CD4-positive, alpha-beta T cell (primary cell): ENCODE measurements at regions not wholly inside any gene's neighbourhood (a gene's known extent, or its start where the extent isn't known, plus 50 kb on each side); places are given as distances from the start of the nearest gene placed in this dataset.

Experiments
- ATAC-seq: fragments of 200-7000 bp; cut with Tn5 transposase; one replicate; pipeline ENCODE4 v1.10.0; 2022; ENCODE audit warnings: mild to moderate bottlenecking; ENCODE audit not compliant: poor library complexity
- CTCF ChIA-PET: fragments of 350-600 bp; sonication (Branson Sonifier 250); formaldehyde crosslinking; loops from one replicate; lab custom pipeline; 2021; ENCODE audit warnings: antibody characterized with exemption, inconsistent platforms; lab: Charles Lee
- POLR2A ChIA-PET: fragments of 350-600 bp; sonication (Branson Sonifier 250); formaldehyde crosslinking; loops from one replicate; lab custom pipeline; 2021; ENCODE audit warnings: antibody characterized with exemption, inconsistent platforms; lab: Charles Lee
- DNase-seq, 14 experiments: peaks; one replicate each; pipeline ENCODE4 v3.0.0-alpha.2; 2013 to 2020; ENCODE audit warnings: mixed read lengths in 2 of 14
- H3K27ac ChIP-seq, 2 donors: one replicate each; pipeline versions ENCODE4 v1.5.1 to v1.7.0; 2013; ENCODE audit warnings: low read length in 2 of 2, low read depth in 1 of 2, mild to moderate bottlenecking in 1 of 2
- H3K27me3 ChIP-seq, 2 experiments: 1 replicate in 1 of 2; 2 replicates in 1 of 2; pipeline versions ENCODE4 v1.6.1 to v1.7.0; 2013; ENCODE audit warnings: low read length in 2 of 2, control low read depth in 1 of 2, mild to moderate bottlenecking in 1 of 2, moderate library complexity in 1 of 2; ENCODE audit not compliant: insufficient read depth in 2 of 2, control insufficient read depth in 1 of 2
- H3K36me3 ChIP-seq: one replicate; pipeline ENCODE4 v1.6.1; 2013; ENCODE audit warnings: low read length, control low read depth; ENCODE audit not compliant: insufficient read depth
- H3K4me1 ChIP-seq: one replicate; pipeline ENCODE4 v1.6.1; 2013; ENCODE audit warnings: low read length, control low read depth; ENCODE audit not compliant: insufficient read depth
- H3K4me3 ChIP-seq: one replicate; pipeline ENCODE4 v1.5.1; 2013; ENCODE audit warnings: mild to moderate bottlenecking, low read length, moderate library complexity
- H3K9me3 ChIP-seq, 2 experiments: 1 replicate in 1 of 2; 2 replicates in 1 of 2; pipeline versions ENCODE4 v1.6.1 to v1.7.0; 2013; ENCODE audit warnings: low read length in 2 of 2, mild to moderate bottlenecking in 2 of 2, control low read depth in 1 of 2, moderate library complexity in 1 of 2; ENCODE audit not compliant: control insufficient read depth in 1 of 2, insufficient read depth in 1 of 2
- H3K27ac Mint-ChIP-seq: one replicate; pipeline ENCODE4 v1.8.0; 2020; ENCODE audit warnings: mixed read lengths
- H3K27me3 Mint-ChIP-seq: one replicate; pipeline ENCODE4 v1.8.0; 2021; ENCODE audit warnings: mixed read lengths
- H3K36me3 Mint-ChIP-seq: one replicate; pipeline ENCODE4 v1.8.0; 2021; ENCODE audit warnings: low read depth, mixed read lengths
- H3K4me1 Mint-ChIP-seq: one replicate; pipeline ENCODE4 v1.8.0; 2021; ENCODE audit warnings: low read depth, mixed read lengths
- H3K4me3 Mint-ChIP-seq: one replicate; pipeline ENCODE4 v1.8.0; 2020; ENCODE audit warnings: mild to moderate bottlenecking, mixed read lengths
- H3K9me3 Mint-ChIP-seq: one replicate; pipeline ENCODE4 v1.8.0; 2020; ENCODE audit warnings: mixed read lengths
- intact Hi-C, 2 experiments: fragments of 100-400 bp; cut with DNase I in 1 of 2; cut with micrococcal nuclease in 1 of 2; formaldehyde crosslinking; loops; one replicate each; pipeline versions ENCODE4 v1.15.1 to v1.9.0; 2023 to 2025; cut with DNase I, micrococcal nuclease
- TF ChIP-seq, protein P1 (sequence below): fragments of 200-600 bp; IDR thresholded peaks from one replicate; pipeline ENCODE4 v1.8.0; 2022; ENCODE audit warnings: antibody characterized with exemption, mild to moderate bottlenecking

DNA sequence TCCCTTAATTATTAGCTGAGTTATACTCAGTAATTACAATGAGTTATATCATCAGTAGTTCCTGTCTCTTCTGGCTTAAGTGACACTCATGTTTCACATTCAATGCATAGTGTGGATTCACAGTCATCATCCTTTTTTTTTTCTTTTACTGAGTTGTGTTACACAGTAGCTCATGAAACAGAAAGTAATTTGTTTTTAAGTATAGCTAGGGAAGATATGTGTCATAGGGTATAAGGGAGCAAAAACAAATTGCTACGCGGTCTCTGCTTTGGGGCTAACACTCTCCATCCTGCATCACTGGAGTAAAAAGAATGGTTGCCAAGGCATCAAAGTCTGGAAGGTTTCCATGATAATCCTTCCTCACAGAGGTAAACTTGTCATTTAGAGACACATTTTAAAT, 971.7 kb upstream of the NCAM2 start:
- H3K36me3 Mint-ChIP-seq: no peaks in the 10 kb centered on the region
- intact Hi-C loops: no loop called here
- POLR2A ChIA-PET: no interaction called here
- TF ChIP-seq, protein P1, sequence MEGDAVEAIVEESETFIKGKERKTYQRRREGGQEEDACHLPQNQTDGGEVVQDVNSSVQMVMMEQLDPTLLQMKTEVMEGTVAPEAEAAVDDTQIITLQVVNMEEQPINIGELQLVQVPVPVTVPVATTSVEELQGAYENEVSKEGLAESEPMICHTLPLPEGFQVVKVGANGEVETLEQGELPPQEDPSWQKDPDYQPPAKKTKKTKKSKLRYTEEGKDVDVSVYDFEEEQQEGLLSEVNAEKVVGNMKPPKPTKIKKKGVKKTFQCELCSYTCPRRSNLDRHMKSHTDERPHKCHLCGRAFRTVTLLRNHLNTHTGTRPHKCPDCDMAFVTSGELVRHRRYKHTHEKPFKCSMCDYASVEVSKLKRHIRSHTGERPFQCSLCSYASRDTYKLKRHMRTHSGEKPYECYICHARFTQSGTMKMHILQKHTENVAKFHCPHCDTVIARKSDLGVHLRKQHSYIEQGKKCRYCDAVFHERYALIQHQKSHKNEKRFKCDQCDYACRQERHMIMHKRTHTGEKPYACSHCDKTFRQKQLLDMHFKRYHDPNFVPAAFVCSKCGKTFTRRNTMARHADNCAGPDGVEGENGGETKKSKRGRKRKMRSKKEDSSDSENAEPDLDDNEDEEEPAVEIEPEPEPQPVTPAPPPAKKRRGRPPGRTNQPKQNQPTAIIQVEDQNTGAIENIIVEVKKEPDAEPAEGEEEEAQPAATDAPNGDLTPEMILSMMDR: no peak
- peaks cover 8% of the 10 kb centered on the region for H3K9me3 Mint-ChIP-seq
- CTCF ChIA-PET: no interaction called here
- Histone ChIP-seq H3K9me3 (peaks cover 0 to 12% of the 10 kb centered on the region in 2 experiments), H3K4me1 (no peaks in the 10 kb centered on the region), H3K36me3 (no peaks in the 10 kb centered on the region), H3K27ac (no peak overlapping the region), H3K4me3 (no peak overlapping the region), H3K27me3 (no peaks in the 10 kb centered on the region)
- H3K27me3 Mint-ChIP-seq: no peaks in the 10 kb centered on the region
- no peak overlapping the region for H3K4me3 Mint-ChIP-seq
- H3K27ac Mint-ChIP-seq: no peak overlapping the region
- DNase-seq (no peak), ATAC-seq (no peak)
- no peaks in the 10 kb centered on the region for H3K4me1 Mint-ChIP-seq

DNA sequence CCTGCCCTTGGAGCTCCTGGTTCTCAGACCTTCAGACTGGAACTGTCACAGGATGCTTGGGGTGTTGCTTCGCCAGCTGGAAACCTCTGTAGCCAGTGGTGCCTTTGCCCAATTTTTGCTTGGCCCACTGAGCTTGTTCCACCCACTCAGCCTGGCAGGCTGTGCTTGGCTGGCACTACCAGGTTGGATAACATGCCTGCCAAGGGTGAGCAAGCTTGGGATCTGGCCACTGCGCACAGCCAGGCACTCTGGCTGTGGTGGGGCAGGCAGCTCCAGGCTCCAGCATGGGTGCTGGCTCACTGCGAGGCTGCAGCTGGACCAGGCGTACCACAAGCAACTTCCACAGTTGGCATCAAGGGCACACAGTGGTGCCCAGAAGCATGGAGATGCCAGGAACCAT, 967.8 kb upstream of the NCAM2 start:
- Histone ChIP-seq H3K9me3 (peaks cover 0 to 20% of the 10 kb centered on the region in 2 experiments), H3K36me3 (no peaks in the 10 kb centered on the region), H3K4me3 (no peak overlapping the region), H3K4me1 (no peaks in the 10 kb centered on the region), H3K27me3 (no peaks in the 10 kb centered on the region), H3K27ac (no peak overlapping the region)
- ChIA-PET POLR2A (no interaction called here), CTCF (no interaction called here)
- Mint-ChIP-seq H3K36me3 (no peaks in the 10 kb centered on the region), H3K4me1 (no peaks in the 10 kb centered on the region), H3K9me3 (peaks cover 4% of the 10 kb centered on the region), H3K4me3 (no peak overlapping the region), H3K27ac (no peak overlapping the region), H3K27me3 (no peaks in the 10 kb centered on the region)
- intact Hi-C loops: no loop called here
- TF ChIP-seq, protein P1: no peak
- DNase-seq: no peak
- ATAC-seq: no peak

DNA sequence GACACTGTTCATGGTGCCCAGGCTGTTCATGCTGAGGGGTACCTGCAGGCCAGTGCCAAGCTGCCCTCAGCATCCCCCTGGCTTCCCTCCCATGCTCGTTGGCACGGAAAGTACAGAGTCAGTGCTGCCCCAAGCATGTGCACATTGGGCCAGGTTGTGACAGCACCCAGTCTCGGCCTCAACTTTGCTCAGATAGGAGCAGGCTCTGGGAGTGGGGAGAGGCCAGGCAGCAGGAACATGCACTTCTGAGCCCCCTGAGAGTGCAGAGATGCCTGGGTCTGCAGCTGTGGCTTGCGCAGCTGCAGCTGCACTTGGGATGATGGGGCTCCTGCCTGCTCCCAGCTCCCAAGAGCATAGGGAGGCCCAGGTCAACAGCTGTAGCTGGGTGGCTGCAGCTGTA, 966.4 kb upstream of the NCAM2 start:
- POLR2A ChIA-PET: no interaction called here

More for the DNA sequence above, 966.4 kb upstream of the NCAM2 start:
- Mint-ChIP-seq H3K36me3 (no peaks in the 10 kb centered on the region), H3K9me3 (peaks cover 6% of the 10 kb centered on the region), H3K27ac (no peak overlapping the region), H3K4me1 (no peaks in the 10 kb centered on the region), H3K4me3 (no peak overlapping the region), H3K27me3 (no peaks in the 10 kb centered on the region)
- ATAC-seq: no peak
- H3K27ac ChIP-seq: no peak overlapping the region
- H3K4me1 ChIP-seq: no peaks in the 10 kb centered on the region
- no peaks in the 10 kb centered on the region for H3K27me3 ChIP-seq
- TF ChIP-seq, protein P1: no peak
- H3K4me3 ChIP-seq: no peak overlapping the region
- H3K36me3 ChIP-seq: no peaks in the 10 kb centered on the region
- CTCF ChIA-PET: no interaction called here
- H3K9me3 ChIP-seq: peaks cover 0 to 20% of the 10 kb centered on the region in 2 experiments
- intact Hi-C loops: no loop called here
- no peak for DNase-seq
